T-helper 2 cell treated with Interferon-gamma antibody and Interleukin-4, amounts not matched to agents 100 ng/mL and 5 ng/mL, for 36 hours (primary cell): ENCODE measurements at regions not wholly inside any gene's neighbourhood (a gene's known extent, or its start where the extent isn't known, plus 50 kb on each side); places are given as distances from the start of the nearest gene placed in this dataset.

Experiments used
- intact Hi-C: fragments of 100-400 bp; cut with micrococcal nuclease; formaldehyde crosslinking; loops from one replicate; pipeline ENCODE4 v1.15.1; 2023

DNA sequence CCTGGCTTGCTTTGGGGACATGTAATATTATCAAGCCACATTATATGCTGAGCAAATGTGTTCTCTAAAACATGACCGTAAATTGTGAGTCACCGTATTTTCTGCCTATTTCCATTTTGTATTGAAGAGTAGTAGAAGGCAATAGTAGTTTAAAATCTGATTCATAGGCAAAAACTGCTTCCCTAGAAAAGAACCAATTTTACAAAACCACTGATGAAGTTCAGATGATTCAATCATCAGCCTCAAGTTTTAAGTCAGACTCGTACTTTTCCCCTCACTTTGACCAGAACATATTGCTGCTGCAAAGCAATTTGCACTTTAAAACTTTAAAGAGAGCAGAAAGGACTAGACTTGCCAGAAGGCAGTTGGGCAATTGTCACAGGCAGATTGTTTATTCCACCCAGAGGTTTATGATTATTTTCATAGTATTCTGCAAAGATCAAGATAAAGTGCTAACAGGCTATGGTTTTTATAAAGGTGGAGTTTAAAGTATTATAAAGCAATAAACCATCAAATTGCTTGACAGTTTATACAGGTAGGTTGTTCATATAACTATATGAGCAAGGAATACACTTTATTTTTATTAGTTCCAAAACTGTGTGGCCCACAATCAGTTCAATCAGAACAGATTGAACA, 168.2 kb downstream of the ETV1 start:
- intact Hi-C loops, result no loop called here

DNA sequence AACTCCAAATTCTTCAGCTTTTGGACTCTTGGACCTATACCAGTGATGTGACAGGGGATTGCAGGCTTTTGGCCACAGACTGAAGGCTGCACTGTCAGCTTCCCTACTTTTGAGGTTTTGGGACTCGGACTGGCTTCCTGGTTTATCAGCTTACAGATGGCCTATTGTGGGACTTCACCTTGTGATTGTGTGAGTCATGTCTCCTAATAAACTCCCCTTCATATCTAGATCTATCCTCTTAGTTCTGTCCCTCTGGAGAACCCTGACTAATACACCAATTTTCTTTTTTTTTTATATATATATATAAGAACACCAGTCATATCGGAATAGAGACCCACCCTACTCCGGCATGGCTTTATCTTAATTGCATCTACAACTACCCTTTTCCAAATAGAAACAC, 166.8 kb downstream of the ETV1 start:
- intact Hi-C loops, result no loop called here

DNA sequence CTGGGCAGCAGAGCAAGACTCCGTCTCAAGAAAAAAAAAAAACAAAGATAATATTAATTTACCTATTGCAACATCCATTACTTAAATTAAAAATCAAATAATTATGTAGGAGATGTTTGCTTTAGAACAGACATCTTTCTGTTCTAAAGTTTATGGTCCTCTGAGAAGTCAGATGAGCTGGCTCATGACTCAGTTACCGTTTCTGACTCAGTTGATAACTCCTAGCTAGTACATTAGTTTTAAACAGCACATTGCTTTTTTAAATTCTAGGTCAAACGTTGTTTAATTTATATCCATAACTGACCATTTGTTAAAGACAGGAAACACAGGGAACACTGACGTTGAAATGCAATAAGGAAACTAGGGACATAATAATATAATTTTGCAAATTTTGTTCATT, 162.7 kb downstream of the ETV1 start:
- intact Hi-C loops, result no loop called here

DNA sequence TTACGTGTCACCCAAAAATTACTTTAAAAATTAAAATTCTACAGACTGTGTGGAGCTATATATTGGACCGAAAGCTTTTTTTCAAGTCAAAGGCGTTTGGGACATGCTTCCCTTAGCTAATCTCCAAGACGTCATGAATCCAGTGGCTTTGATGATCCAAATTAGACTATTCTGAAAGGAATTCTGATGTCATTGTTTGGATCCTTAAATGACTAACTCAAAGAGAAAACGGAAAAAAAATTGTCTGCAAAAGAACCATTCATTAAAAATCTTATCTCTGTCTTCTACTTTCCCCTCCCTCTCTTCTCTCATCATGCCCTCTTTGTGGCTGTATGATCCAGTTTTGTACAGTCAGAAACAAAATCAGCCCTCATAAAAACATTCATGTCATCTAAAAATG, 161.8 kb downstream of the ETV1 start:
- intact Hi-C loops, result no loop called here

DNA sequence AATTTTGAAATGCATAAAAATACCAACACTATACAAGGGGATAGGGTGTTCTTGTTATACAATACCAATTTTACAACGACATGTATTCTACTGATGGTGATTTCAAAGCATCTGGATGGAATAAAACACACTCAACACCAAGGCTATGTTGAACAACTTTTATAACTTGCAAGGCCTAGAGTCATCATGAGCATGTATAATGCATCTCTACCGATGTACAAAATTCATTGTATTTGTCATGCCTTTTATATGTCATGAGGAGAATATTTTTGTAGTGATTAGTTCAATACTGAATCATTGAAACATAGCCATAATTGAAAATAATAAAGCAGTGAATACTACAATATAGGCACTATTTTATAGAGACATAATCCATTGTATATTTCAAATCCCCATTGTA, 160.2 kb downstream of the ETV1 start:
- intact Hi-C loops, result no loop called here

DNA sequence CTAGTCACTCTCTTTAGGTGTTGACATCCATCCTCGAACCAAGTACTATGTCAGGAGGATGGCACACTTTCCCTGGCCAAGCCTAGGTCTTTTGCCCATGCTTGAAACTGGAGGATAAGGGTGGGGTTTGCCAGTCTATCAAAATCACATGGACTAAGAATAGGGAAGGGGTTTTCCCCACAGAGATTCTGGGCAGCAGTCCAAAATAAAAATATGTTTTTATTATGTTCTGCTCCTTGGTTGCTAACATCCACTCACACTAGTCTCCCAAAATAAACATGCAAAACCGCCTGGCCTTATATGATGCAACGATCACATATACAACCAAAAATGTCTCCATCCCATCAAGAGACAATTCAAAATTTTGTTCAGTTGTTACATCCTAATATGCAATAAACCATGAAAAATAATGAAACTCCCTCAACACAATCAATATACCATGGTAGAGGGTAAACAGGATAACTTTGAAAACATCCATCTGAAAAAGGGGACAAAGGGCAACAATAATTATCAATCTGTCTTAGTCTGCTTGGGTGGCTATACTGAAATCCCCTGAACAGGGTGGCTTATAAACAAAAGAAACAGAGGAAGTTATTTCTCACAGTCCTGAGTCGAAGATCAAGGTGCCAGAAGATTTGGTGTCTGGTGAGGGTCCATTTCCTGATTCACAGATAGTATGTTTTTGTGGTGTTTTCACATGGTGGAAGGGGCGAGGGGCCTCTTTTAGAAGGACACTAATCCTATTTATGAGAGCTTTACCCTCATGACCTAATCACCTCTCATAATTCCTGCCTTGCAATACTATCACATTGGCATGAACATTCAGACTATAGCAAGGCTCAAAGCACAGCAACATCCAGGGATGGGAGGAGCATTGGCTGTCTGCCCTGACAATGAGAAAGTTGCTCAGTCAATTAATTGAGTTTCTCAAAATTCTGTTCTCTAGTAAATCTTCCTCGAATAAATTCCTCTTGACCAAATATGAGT, 159.3 kb downstream of the ETV1 start:
- intact Hi-C loops, result no loop called here

DNA sequence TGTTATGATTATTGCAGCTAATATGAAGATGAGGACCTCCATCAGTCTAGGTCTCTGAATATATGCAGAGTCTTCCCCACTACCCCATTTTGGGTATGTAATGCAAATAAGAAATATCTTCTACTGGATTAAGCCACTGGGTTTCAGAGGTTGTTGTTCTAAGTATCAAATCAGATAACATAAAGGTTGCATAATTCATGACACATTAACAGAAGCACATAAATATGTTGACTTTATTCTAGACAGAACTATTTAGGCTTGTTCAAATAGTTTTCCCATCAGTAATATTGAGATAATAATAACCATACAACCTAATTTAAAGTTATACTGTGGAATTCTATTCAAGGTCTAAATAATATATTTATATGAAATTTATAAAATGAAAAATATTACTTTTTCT, 157.1 kb downstream of the ETV1 start:
- intact Hi-C loops, result no loop called here

DNA sequence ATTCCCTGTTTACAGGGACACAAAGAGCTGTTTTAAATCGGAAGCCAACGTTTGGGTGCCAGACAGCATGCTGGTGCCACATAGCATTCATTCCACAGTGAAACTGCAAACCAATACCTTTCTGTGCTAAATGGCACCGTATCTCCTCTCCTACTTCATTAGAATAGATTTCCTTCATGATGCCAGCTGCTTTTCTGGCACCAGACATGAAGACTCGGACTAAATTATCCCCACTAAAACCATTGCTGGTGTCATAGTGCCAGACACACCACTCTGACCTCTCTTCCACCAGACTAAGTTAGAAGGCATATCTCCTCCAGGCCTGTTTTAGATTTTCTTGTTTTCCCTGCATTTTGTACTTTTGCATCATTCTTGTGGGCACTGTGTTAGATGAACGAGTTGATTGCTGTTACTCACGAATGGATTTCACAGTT, 155.1 kb downstream of the ETV1 start:
- intact Hi-C loops, result no loop called here

DNA sequence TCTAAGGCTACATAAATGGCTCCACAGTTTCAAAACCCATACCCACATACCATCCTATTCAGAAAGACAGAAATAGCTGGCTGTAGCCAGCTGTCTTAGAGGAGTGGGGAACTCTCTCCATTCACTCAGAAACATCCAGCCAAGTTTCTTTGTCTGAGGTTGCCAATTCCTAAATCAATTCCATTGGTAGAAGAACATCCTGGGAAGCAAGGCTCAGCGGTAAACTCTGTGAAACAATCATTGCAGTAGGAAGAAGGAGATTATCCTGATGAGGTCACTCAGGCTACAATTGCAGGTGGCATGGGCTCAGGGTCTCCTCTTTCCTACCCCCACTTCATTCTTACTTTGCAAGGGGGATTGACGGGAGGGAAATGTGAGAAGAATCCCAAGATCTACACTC, 154.0 kb downstream of the ETV1 start:
- intact Hi-C loops, result no loop called here

DNA sequence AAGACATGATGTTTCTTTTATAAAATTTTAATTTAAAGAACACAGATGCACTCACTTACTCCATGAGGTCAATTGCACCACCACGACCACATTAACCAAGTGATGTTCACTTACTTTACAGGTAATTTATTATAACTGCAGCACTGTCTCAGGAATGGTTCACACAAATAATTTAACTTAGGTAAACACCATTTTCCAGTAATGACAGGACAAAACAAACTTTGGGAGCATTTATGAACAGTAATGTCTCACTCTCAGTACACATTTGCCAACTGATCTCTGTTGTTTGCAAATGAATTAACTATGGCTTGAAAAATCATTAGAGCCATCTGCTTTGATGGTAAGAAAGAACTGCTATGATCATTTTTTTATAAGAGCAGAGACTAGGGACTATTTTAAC, 150.4 kb downstream of the ETV1 start:
- intact Hi-C loops, result no loop called here
